ENCODE measurements at regions not wholly inside any gene's neighbourhood (a gene's known extent, or its start where the extent isn't known, plus 50 kb on each side); places are given as distances from the start of the nearest gene placed in this dataset.

- H3K4me3 Mint-ChIP-seq (ENCODE audit: unreplicated experiment), result no peak overlapping the region
- no peak for DNase-seq
- H3K27ac Mint-ChIP-seq (ENCODE audit: unreplicated experiment), result no peak overlapping the region
- no peaks in the 10 kb centered on the region for H3K27me3 Mint-ChIP-seq (ENCODE audit: unreplicated experiment)
- TF ChIP-seq, protein P1, sequence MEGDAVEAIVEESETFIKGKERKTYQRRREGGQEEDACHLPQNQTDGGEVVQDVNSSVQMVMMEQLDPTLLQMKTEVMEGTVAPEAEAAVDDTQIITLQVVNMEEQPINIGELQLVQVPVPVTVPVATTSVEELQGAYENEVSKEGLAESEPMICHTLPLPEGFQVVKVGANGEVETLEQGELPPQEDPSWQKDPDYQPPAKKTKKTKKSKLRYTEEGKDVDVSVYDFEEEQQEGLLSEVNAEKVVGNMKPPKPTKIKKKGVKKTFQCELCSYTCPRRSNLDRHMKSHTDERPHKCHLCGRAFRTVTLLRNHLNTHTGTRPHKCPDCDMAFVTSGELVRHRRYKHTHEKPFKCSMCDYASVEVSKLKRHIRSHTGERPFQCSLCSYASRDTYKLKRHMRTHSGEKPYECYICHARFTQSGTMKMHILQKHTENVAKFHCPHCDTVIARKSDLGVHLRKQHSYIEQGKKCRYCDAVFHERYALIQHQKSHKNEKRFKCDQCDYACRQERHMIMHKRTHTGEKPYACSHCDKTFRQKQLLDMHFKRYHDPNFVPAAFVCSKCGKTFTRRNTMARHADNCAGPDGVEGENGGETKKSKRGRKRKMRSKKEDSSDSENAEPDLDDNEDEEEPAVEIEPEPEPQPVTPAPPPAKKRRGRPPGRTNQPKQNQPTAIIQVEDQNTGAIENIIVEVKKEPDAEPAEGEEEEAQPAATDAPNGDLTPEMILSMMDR (IDR thresholded peaks at IDR 0.05; ENCODE audit: partially characterized antibody, unreplicated experiment), result no peak
- H3K36me3 Mint-ChIP-seq (ENCODE audit: unreplicated experiment), result no peaks in the 10 kb centered on the region
- H3K4me1 Mint-ChIP-seq (ENCODE audit: low read depth, unreplicated experiment), result no peaks in the 10 kb centered on the region
- H3K9me3 Mint-ChIP-seq (ENCODE audit: unreplicated experiment), result no peaks in the 10 kb centered on the region
Observed at GRCh38 chrX:140928739-140929138, 73.7 kb upstream of the SPANXB1 start.

- no peak overlapping the region for H3K4me3 Mint-ChIP-seq (ENCODE audit: unreplicated experiment)
- no peaks in the 10 kb centered on the region for H3K27me3 Mint-ChIP-seq (ENCODE audit: unreplicated experiment)
- DNase-seq, result no peak
- H3K9me3 Mint-ChIP-seq (ENCODE audit: unreplicated experiment), result no peaks in the 10 kb centered on the region
- H3K27ac Mint-ChIP-seq (ENCODE audit: unreplicated experiment), result no peak overlapping the region
- no peaks in the 10 kb centered on the region for H3K4me1 Mint-ChIP-seq (ENCODE audit: low read depth, unreplicated experiment)
- TF ChIP-seq, protein P1 (IDR thresholded peaks at IDR 0.05; ENCODE audit: partially characterized antibody, unreplicated experiment), result no peak
- no peaks in the 10 kb centered on the region for H3K36me3 Mint-ChIP-seq (ENCODE audit: unreplicated experiment)
Observed at GRCh38 chrX:140933016-140933415, 69.4 kb upstream of the SPANXB1 start.

DNA sequence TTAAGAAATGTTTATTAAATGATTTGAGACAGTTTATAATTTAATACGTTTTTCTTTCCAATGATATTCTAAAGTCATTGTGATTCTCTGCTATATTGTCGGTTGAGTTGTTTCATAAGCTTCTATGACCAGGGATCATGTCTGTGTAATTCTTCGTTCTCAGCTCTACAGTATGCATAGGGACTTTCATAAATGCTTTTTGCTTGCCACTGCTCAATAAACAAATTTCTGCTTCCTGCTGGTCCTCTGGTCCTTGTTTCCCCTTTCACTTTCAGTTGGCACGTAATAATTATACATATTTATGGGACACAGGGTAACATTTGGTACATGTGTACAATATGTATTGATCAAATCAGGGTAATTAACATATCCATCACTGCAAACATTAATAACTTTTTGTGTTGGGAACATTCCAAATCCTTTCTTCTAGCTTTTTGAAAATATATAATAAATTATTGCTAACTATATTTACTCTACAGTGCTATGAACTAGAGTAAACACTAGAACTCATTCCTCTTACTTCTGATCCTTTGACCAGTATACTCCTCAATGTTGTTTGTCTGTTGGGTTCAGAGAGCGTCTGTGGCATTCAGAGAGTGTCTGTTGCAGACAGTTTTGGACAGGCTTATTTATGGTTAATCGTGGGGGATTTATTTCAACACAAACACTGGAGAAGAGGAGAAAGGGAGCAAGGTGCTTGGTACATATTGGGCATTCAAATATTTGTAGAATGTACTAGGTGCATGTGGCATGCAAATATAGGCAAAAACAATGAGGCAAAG is 68.3 kb upstream of the SPANXB1 start:
- no peak overlapping the region for H3K27ac Mint-ChIP-seq (ENCODE audit: unreplicated experiment)
- no peak overlapping the region for H3K4me3 Mint-ChIP-seq (ENCODE audit: unreplicated experiment)
- H3K4me1 Mint-ChIP-seq (ENCODE audit: low read depth, unreplicated experiment), result no peaks in the 10 kb centered on the region
- no peaks in the 10 kb centered on the region for H3K27me3 Mint-ChIP-seq (ENCODE audit: unreplicated experiment)
- no peak for DNase-seq
- TF ChIP-seq, protein P1 (IDR thresholded peaks at IDR 0.05; ENCODE audit: partially characterized antibody, unreplicated experiment), result no peak
- H3K36me3 Mint-ChIP-seq (ENCODE audit: unreplicated experiment), result no peaks in the 10 kb centered on the region
- no peaks in the 10 kb centered on the region for H3K9me3 Mint-ChIP-seq (ENCODE audit: unreplicated experiment)

GRCh38 chrX:140943513-140943912 is 58.9 kb upstream of the SPANXB1 start:
- DNase-seq, result no peak
- Mint-ChIP-seq H3K27me3 (ENCODE audit: unreplicated experiment) (peaks cover 2% of the 10 kb centered on the region), H3K36me3 (ENCODE audit: unreplicated experiment) (no peaks in the 10 kb centered on the region), H3K4me1 (ENCODE audit: low read depth, unreplicated experiment) (no peaks in the 10 kb centered on the region), H3K4me3 (ENCODE audit: unreplicated experiment) (no peak overlapping the region), H3K27ac (ENCODE audit: unreplicated experiment) (no peak overlapping the region), H3K9me3 (ENCODE audit: unreplicated experiment) (no peaks in the 10 kb centered on the region)
- TF ChIP-seq, protein P1 (IDR thresholded peaks at IDR 0.05; ENCODE audit: partially characterized antibody, unreplicated experiment), result no peak

GRCh38 chrX:140944710-140945109 is 57.7 kb upstream of the SPANXB1 start:
- no peaks in the 10 kb centered on the region for H3K9me3 Mint-ChIP-seq (ENCODE audit: unreplicated experiment)
- TF ChIP-seq, protein P1 (IDR thresholded peaks at IDR 0.05; ENCODE audit: partially characterized antibody, unreplicated experiment), result no peak
- H3K36me3 Mint-ChIP-seq (ENCODE audit: unreplicated experiment), result no peaks in the 10 kb centered on the region
- no peak for DNase-seq
- no peak overlapping the region for H3K4me3 Mint-ChIP-seq (ENCODE audit: unreplicated experiment)
- H3K27me3 Mint-ChIP-seq (ENCODE audit: unreplicated experiment), result peaks cover 2% of the 10 kb centered on the region
- H3K27ac Mint-ChIP-seq (ENCODE audit: unreplicated experiment), result no peak overlapping the region
- H3K4me1 Mint-ChIP-seq (ENCODE audit: low read depth, unreplicated experiment), result no peaks in the 10 kb centered on the region

Data from glutamatergic neuron (in vitro differentiated cells).